Progenitor cell of endocrine pancreas (in vitro differentiated cells): ENCODE measurements at regions not wholly inside any gene's neighbourhood (a gene's known extent, or its start where the extent isn't known, plus 50 kb on each side); places are given as distances from the start of the nearest gene placed in this dataset.

Experiments used
- DNase-seq: peaks from one replicate; pipeline ENCODE4 v3.0.0; 2021; ENCODE audit warnings: low spot score; ENCODE audit not compliant: unreplicated experiment
- H3K27ac Mint-ChIP-seq: 2 replicates; pipeline ENCODE4 v1.8.0; 2021; ENCODE audit warnings: mild to moderate bottlenecking, moderate library complexity, mixed read lengths
- H3K27me3 Mint-ChIP-seq: 2 replicates; pipeline ENCODE4 v1.8.0; 2021; ENCODE audit warnings: mixed read lengths
- H3K36me3 Mint-ChIP-seq: 2 replicates; pipeline ENCODE4 v1.8.0; 2022; ENCODE audit warnings: mixed read lengths; ENCODE audit not compliant: insufficient read depth
- H3K4me1 Mint-ChIP-seq: 2 replicates; pipeline ENCODE4 v1.8.0; 2021; ENCODE audit warnings: low read depth, mixed read lengths
- H3K4me3 Mint-ChIP-seq: 2 replicates; pipeline ENCODE4 v1.8.0; 2021; ENCODE audit warnings: low read depth, mild to moderate bottlenecking, moderate library complexity, mixed read lengths
- H3K9me3 Mint-ChIP-seq: 2 replicates; pipeline ENCODE4 v1.8.0; 2021; ENCODE audit warnings: low read depth, mixed read lengths
- CTCF ChIP-seq: fragments of 200-600 bp; sonication (generic); IDR thresholded peaks from one replicate; pipeline ENCODE4 v1.5.0; 2021; ENCODE audit warnings: antibody characterized with exemption, mild to moderate bottlenecking; ENCODE audit not compliant: unreplicated experiment

GRCh38 chr22:46043816-46044620, 67.1 kb upstream of the WNT7B start:
- Mint-ChIP-seq H3K4me1 (no peaks in the 10 kb centered on the region), H3K27me3 (peaks cover 66% of the 10 kb centered on the region), H3K9me3 (no peaks in the 10 kb centered on the region), H3K36me3 (no peaks in the 10 kb centered on the region), H3K27ac (no peak overlapping the region), H3K4me3 (peak overlapping the region; percentile 59)
- no peak for TF ChIP-seq CTCF
- no peak for DNase-seq

DNA sequence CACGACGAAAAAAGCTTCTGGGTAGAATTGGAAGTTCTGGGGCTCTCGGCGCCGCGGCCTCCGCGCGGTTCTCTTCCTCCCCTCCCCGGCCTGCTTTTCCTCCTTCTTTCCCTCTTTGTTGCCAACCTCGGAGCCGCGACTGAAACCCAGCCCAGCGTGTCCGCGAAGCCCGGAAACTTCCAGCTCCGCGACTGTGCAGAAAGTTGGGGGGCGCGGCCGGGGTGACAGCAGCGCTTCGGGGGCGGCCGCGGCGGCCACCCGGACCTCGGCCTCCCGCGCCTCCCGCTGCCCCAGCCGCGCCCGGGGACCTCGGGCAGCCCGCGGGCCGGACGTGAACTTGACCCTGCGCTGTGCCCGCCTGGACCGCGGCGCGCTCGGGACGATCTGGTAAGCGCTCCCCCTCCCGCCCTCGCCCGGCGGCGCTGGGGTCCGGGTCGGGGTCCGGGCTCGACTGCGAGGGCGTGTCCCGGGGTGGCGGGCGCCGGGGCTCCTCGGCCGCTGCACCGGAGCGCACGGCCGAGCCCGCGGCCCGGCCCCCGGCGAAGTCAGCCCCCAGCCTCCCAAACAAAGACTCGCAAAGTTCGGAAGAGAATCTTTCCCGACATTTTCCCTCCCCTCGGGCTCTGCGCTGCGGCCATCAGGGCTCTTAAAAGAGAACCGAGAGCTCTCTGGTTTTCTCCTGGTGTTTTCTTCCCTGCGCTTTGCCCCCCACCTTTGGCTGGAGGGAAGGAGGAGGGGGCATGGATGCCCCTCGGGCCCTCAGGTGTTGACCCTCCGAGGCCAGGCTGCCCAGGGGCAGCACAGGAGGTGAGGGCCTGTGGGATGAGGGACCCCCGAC, 67.9 kb upstream of the WNT7B start:
- peak overlapping the region; percentile 60 for H3K4me3 Mint-ChIP-seq
- peak; percentile 39 for DNase-seq
- H3K9me3 Mint-ChIP-seq, result no peaks in the 10 kb centered on the region
- no peaks in the 10 kb centered on the region for H3K36me3 Mint-ChIP-seq
- no peak for TF ChIP-seq CTCF
- H3K4me1 Mint-ChIP-seq, result no peaks in the 10 kb centered on the region
- H3K27ac Mint-ChIP-seq, result no peak overlapping the region
- peaks cover 71% of the 10 kb centered on the region for H3K27me3 Mint-ChIP-seq

GRCh38 chr22:46045459-46046298, 68.7 kb upstream of the WNT7B start:
- Mint-ChIP-seq H3K36me3 (no peaks in the 10 kb centered on the region), H3K4me1 (no peaks in the 10 kb centered on the region), H3K27ac (no peak overlapping the region), H3K4me3 (peak overlapping the region; percentile 60), H3K27me3 (peaks cover 77% of the 10 kb centered on the region), H3K9me3 (no peaks in the 10 kb centered on the region)
- TF ChIP-seq CTCF, result no peak
- DNase-seq, result no peak

DNA sequence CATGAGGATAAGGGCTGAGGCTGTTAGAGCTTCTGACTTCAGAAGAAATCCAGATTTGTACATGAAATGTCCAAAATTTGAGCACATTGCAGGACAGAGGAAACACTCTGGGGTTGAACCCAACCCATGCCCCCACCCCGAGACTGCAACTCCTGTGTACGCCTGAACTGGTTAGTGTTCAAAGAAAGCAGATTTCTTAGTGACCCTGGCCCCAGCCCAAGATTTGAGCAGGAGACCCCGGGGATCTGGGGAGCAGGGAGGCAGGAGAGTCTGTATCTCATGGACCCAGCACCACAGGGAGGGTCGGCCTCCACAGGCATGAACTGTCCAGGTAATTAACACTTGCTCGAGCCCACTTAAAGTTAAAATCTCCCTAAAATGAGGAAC, 69.3 kb upstream of the WNT7B start:
- Mint-ChIP-seq H3K27ac (no peak overlapping the region), H3K4me3 (no peak overlapping the region), H3K9me3 (no peaks in the 10 kb centered on the region), H3K27me3 (peaks cover 79% of the 10 kb centered on the region), H3K4me1 (no peaks in the 10 kb centered on the region), H3K36me3 (no peaks in the 10 kb centered on the region)
- no peak for DNase-seq
- TF ChIP-seq CTCF, result no peak

DNA sequence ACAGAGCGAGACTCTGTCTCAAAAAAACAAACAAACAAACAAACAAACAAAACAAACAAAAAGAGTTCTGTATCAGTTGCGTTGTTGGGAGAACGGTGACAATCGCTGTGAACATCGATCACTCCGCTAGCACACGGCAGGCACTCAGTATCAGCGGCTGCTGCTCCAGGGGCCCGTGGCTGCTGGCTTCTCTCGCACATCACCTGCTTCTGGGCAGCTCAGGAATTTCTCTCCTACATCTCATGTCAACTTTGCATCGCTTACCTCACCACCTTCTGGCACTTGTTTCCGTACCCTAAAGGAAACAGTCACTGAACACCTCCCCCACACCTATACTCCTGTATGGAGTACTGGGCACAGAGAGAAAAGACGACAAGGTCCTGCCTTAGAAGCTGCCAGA, 70.3 kb upstream of the WNT7B start:
- H3K4me3 Mint-ChIP-seq, result no peak overlapping the region

More for the DNA sequence above, 70.3 kb upstream of the WNT7B start:
- H3K27ac Mint-ChIP-seq, result no peak overlapping the region
- H3K4me1 Mint-ChIP-seq, result no peaks in the 10 kb centered on the region
- no peak for DNase-seq
- H3K36me3 Mint-ChIP-seq, result no peaks in the 10 kb centered on the region
- H3K27me3 Mint-ChIP-seq, result peaks cover 82% of the 10 kb centered on the region
- no peak for TF ChIP-seq CTCF
- no peaks in the 10 kb centered on the region for H3K9me3 Mint-ChIP-seq
